GM18519 (cell line): ENCODE measurements at regions not wholly inside any gene's neighbourhood (a gene's known extent, or its start where the extent isn't known, plus 50 kb on each side); places are given as distances from the start of the nearest gene placed in this dataset.
"Not testable (repeated sequence)": the region's sequence is repeated elsewhere in the genome, so short reads cannot be mapped to it uniquely, and the experiment has no call there.

Experiments
- ATAC-seq: cut with Tn5 transposase; IDR thresholded peaks from one replicate; pipeline ENCODE4 v1.9.1; 2021; ENCODE audit warnings: mild to moderate bottlenecking, moderate library complexity; ENCODE audit not compliant: unreplicated experiment, low FRiP score

DNA sequence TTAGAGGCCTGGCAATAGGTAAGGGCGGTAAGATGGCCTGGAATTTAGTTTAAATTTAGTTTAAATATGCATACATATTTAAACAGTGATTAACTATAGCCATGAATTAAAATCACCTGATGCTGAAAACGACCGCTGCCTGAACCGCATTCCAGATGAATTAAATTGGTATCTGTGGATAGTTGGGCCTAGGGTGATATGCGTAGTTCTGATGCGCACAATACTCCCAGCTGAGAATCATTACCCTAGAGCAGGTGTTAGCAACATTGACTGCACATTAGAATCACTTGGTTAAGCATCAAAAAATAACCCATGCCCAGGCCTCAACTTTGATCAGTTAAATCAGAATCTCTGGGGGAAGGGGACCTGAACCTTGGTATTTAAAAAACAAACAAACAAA is 432.4 kb downstream of the GBA3 start:
- ATAC-seq = no peak

- ATAC-seq = no peak
These were observed 430.1 kb downstream of the GBA3 start for GRCh38 chr4:23122666-23123400.

DNA sequence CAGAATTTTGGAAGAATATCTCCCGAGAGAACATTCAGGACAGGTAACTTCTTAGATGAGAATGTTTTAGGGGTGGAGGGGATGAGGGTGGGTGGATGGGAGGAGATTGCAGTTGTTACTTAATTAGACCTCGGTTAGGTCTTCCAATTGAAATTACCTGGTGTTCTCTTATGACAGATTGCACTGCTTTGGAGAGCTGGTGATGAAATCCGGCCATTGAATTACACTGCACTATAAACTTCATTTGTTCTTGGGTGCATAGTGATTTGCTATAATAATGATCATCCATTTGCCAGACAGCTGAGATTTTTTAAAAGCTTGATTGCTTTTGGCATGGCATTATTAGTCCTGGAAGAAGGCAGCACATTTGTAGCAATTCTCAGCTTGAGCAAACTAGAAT is 427.6 kb downstream of the GBA3 start:
- no peak for ATAC-seq

- no peak for ATAC-seq
These were observed 425.1 kb downstream of the GBA3 start for GRCh38 chr4:23117826-23118225.

DNA sequence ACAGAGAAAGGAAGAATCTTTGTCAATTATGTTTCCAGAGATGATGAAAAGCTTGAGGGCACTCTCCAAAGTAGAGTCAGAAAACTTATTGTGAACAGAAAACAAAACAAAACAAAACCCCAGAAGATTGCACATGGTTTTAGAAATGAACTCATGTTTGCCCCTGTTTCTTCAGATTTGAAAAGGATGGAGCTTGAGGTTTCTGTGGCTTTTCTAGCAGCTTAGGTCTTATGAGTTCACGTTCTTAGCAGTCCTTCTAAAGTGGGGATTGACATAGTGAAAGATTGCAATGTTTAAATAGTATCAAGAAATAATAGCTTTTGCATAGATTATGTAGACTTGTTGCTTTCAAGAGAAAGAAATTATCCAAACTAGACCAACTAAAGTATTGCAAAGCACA is 421.8 kb downstream of the GBA3 start:
- ATAC-seq = no peak

DNA sequence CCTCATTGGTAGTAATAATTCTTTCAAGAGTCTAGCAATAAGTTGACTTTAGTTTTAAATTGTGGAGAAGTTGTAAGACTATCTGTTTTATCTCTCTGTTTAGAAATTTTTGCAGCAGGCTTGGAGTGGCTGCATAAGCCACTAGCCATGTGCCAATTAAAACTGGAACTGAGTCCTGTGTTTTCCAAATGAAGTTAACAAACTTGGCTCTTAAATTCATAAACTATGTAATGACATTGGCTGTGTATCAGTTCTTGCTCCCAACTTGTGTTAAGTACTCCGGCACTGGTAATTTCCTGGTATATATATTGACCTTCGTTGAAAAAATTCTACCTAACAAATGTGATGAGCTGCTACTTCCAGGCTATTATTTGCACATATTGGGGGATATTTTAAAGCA is 420.4 kb downstream of the GBA3 start:
- ATAC-seq = no peak

DNA sequence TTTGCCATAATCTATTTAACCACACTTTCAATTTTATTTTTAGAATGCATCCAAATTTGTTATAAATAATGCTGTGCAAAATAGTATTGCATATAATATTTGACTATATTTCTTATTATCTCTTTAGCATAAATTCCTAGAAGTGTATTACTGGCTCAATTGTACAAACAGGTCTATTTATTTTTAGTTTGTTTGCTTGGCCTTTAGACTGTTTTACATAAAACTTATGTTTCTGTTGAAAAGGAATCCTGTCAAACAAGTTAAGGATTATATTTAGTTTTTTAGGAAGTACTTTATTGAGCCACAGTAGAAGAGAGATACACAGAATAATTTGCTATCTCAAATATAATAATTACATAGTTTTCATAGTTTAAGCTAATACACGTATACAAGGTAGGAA is 413.8 kb downstream of the GBA3 start:
- ATAC-seq = no peak

DNA sequence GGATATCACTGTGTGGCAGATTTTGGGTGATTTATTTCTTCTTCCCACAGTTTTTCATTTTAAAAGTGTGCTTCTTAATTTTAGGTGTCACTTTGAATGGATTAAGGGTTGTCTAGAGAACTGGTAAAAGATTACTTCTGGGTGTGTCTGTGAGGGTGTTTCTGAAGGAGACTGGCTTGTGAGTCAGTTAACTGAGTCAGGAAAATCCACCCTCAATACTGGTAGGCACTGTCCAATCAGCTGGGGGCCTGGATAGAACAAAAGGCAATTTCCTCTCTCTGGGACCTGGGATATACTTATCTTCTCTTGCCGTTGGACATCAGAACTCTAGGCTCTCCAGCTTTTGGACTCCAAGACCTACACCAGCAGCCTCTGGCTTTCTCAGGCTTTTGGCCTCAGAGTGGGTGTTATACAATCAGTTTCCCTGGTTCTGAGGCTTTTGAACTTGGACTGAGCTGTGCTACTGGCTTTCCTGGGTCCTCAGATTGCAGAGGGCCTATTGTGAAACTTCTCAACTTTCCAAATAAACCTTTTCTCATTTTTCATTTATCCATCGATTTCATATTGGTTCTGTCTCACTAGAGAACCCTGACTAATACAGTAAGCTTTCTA is 413.1 kb downstream of the GBA3 start:
- ATAC-seq = no peak

- no peak for ATAC-seq
These were observed 404.5 kb downstream of the GBA3 start for GRCh38 chr4:23097251-23097650.

DNA sequence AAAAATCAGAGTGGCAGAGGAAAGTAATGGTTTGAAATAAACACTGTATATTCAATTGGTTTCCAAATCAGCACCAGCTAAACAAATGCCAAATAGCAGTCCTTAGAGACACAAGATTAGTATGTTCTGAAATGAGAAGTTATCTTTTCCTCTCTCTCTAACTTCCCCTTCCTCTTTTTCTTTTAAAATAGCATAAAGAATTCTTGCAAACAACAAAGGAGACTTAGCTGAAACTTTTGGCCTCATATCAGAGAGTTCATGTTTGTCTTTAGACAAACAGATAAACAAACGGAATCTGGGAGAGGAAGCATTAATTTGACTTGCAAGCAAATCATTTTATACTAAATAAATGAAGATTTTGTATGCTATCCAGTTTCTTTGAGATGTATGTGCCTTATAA is 399.0 kb downstream of the GBA3 start:
- no peak for ATAC-seq

GRCh38 chr4:23085249-23085568 is 392.5 kb downstream of the GBA3 start:
- ATAC-seq = no peak

DNA sequence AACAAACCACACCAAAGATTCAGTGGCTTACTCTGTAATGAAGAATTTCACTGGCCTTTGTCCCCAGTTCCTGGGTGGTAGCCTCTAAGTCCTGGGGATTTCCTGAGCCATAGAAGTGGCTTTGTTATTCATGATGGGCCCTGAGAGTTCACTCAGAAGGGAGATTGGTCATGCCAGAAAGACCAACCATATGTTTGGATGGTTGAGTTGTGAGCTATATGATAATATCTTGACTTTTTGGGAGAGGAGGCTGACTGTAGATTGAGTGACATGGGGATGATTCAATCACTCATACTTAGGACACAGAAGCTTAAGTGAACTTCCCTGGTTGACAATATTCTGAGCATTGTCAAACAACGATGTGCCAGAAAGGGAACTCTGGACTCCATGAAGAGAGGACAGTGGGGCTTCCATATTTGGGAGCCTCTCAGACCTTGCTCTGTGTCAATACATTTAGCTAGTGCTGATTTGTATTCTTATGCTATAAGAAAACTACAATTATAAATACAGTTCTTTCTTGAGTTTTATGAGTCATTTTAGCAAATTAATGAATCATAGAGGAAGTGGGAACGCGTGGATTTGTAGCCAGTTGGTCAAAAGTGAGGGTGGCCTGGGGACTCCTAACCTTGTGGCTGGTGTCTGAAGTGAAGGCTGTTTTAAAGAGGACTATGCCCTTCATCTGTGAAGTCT is 392.0 kb downstream of the GBA3 start:
- no peak for ATAC-seq

DNA sequence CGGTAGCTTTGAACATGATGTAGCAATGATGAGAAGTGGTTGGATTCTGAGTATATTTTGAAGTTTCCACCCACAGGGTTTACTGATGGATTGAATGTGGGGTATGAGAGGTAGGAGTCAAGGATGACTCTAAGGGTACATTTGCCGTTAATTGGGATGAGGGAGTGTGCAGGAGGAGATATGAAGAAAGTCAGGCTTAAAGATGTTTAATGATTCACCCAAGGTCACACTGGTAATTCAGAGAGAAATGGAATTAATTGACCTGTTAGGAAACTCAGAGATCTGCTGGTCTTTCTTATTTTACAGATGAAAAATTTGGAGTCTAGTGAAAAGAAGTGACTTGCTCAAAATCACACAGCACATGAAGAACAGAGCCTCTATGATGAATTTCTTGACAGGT is 390.7 kb downstream of the GBA3 start:
- ATAC-seq = no peak

GRCh38 chr4:23080171-23080570 is 387.4 kb downstream of the GBA3 start:
- not testable (repeated sequence) for ATAC-seq

DNA sequence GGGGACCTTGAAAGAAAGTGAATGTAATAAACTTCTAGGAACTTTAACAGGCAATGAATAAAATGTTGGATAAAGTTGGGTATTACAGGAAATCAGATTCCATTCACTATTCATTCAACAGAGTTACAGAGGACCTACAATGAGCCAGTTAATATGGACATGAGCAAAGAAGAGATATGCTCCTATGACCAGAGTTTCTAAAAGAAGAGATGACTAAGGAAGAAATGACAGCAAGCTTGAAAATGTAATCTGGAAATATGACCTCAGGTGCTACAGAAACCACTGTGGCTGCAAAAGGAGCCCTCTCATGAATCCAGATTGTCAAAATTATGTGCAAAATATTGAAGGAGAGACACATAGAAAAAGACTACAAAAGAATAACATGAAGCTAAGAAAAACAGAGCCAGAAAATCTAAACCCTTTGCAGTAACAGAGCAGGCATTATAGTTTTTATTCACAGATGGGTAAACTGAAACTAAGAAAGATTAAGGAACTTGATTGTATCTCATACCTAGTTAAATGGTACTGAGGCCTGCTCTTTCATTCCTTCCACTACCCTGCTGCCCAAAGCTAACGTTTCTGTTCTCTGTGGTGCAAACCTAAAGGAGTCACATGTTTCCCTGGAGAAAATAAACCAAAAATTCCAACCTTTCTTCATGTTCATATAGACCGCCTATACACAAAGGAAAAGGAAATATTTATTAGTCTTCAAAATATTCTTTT is 378.3 kb downstream of the GBA3 start:
- ATAC-seq = no peak

DNA sequence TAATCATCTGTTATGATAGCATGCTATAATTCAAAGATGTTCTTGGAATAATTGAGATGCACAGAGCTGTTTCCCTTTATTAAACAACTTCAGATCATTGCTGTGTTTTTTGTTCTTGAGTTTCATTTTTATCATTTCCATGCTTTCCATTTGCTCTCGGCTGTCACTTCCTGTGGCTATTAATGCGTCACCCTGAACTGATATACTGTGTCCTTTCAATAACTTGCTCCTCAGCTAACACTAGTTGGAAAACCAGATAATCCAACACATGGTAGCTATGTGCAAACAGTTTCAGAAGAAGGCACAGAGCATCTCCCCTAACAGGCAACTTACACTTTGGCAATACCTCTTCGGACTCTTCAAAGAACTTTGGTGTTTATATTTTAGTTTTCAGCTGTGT is 376.0 kb downstream of the GBA3 start:
- ATAC-seq = no peak

GRCh38 chr4:23068287-23068686 is 375.6 kb downstream of the GBA3 start:
- no peak for ATAC-seq

GRCh38 chr4:23062188-23062587 is 369.5 kb downstream of the GBA3 start:
- ATAC-seq = no peak

DNA sequence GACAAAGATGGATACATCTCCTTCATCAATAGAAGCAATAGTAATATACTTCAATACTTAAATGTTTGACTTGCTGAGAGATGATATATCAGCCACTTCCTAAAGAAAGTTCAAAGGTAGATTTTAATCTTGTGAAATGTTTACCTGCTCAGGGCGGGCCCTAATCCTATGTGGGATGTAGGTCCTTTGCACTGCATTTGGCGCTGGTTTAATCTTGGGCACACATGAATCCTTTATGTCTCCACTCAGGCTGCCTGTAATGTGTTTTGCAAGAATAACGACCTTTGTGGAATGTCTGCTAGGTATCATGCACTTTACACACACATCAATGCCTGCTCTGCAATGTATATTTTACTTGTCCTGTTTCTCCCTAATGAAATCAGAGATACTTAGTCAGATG is 368.7 kb downstream of the GBA3 start:
- no peak for ATAC-seq

DNA sequence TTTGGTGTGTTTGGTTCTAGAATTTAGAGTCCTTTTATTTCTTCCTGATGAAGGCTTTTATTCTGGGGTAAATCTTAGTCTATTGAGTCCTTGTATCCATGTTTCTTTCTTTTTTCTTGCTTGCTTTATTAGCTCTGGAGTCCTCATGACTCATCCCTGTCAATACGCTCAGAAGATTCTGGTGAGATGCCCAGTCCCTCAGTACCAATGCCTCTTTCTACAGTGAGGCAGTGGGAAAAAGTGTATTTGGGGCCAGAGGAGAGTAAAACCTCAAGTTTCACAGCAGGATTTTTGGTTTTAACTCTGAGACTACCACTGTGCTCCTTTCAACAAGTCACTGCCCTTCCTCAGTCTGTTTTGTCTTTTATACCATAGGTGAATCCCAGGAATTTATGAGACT is 368.0 kb downstream of the GBA3 start:
- no peak for ATAC-seq

DNA sequence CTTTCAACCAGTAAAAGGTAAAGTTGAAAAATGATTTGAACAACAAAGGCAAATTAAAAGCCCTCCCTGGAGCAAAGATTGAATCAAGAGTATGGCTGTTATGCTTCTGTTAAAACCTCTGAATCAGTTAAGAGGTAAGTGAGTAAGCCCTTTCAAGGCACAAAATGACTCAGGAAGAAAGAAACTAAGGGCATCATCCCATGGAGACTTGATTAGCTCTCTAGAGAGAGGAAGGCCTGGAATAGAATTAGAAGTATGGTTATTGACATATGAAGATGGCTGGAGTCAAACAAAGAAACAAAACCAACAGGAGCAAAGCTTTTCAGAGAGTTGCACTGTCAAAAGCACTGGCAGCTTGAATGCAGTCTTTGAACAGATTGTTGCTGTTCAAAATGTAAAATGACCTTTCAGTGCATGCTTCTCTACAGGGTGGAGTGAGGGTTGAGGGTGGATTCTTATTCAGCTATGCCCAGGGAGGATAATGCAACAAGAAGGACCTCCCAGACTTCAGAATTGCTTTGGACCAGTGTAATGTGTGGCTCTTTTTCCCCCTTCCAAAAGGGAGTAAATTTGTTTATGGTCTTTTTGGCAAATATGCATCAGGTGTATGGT is 365.5 kb downstream of the GBA3 start:
- no peak for ATAC-seq
